ENCODE measurements at regions not wholly inside any gene's neighbourhood (a gene's known extent, or its start where the extent isn't known, plus 50 kb on each side); places are given as distances from the start of the nearest gene placed in this dataset.

GRCh38 chr12:46472893-46473633, 100.5 kb upstream of the SLC38A2 start:
- TF ChIP-seq, protein P1, sequence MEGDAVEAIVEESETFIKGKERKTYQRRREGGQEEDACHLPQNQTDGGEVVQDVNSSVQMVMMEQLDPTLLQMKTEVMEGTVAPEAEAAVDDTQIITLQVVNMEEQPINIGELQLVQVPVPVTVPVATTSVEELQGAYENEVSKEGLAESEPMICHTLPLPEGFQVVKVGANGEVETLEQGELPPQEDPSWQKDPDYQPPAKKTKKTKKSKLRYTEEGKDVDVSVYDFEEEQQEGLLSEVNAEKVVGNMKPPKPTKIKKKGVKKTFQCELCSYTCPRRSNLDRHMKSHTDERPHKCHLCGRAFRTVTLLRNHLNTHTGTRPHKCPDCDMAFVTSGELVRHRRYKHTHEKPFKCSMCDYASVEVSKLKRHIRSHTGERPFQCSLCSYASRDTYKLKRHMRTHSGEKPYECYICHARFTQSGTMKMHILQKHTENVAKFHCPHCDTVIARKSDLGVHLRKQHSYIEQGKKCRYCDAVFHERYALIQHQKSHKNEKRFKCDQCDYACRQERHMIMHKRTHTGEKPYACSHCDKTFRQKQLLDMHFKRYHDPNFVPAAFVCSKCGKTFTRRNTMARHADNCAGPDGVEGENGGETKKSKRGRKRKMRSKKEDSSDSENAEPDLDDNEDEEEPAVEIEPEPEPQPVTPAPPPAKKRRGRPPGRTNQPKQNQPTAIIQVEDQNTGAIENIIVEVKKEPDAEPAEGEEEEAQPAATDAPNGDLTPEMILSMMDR (IDR thresholded peaks at IDR 0.05), result no peak
- TF ChIP-seq POLR2AphosphoS5 (IDR thresholded peaks at IDR 0.05) (no peak), POLR2A (IDR thresholded peaks at IDR 0.05) (no peak)
